ENCODE measurements at regions not wholly inside any gene's neighbourhood (a gene's known extent, or its start where the extent isn't known, plus 50 kb on each side); places are given as distances from the start of the nearest gene placed in this dataset.

DNA sequence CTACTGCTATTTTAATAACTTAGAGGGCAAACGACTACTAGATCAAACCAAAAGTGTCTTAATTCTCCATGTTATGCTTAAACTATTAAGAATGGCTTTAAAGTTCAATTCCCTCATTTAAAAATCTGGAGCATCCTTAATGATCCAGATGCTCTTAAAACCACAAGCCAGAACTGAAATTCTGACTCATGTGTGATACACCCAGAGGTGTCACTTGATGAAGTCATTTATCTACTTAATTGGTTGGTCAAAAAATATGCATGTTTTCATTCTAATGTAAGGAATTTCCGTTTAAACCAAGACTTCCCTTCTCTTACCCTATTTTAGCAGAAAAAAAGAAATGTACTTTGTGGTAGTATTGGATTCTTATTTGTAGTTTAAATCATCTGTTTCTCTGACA lies 1261.2 kb upstream of the B3GALT2 start:
- TF ChIP-seq FOS (IDR thresholded peaks at IDR 0.05; ENCODE audit: borderline replicate concordance, insufficient read depth, low read length) = no peak
- TF ChIP-seq, protein P1, sequence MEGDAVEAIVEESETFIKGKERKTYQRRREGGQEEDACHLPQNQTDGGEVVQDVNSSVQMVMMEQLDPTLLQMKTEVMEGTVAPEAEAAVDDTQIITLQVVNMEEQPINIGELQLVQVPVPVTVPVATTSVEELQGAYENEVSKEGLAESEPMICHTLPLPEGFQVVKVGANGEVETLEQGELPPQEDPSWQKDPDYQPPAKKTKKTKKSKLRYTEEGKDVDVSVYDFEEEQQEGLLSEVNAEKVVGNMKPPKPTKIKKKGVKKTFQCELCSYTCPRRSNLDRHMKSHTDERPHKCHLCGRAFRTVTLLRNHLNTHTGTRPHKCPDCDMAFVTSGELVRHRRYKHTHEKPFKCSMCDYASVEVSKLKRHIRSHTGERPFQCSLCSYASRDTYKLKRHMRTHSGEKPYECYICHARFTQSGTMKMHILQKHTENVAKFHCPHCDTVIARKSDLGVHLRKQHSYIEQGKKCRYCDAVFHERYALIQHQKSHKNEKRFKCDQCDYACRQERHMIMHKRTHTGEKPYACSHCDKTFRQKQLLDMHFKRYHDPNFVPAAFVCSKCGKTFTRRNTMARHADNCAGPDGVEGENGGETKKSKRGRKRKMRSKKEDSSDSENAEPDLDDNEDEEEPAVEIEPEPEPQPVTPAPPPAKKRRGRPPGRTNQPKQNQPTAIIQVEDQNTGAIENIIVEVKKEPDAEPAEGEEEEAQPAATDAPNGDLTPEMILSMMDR (IDR thresholded peaks at IDR 0.05; ENCODE audit: extremely low read depth in 1 of 2, insufficient read depth in 1 of 2, low read depth in 1 of 2, low read length in 2 of 2) = no peak
- TF ChIP-seq, protein P2, sequence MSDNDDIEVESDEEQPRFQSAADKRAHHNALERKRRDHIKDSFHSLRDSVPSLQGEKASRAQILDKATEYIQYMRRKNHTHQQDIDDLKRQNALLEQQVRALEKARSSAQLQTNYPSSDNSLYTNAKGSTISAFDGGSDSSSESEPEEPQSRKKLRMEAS (IDR thresholded peaks at IDR 0.05; ENCODE audit: insufficient read depth, insufficient read length) = no peak
- TF ChIP-seq POLR2A (IDR thresholded peaks at IDR 0.05; ENCODE audit: low read depth, low read length) = no peak
- TF ChIP-seq POLR2AphosphoS5 (IDR thresholded peaks at IDR 0.05; ENCODE audit: insufficient read depth, low read depth, low read length) = no peak
- no peak for TF ChIP-seq JUN (IDR thresholded peaks at IDR 0.05; ENCODE audit: borderline replicate concordance, insufficient read depth, insufficient read length, low read depth)
- TF ChIP-seq EZH2 (IDR thresholded peaks at IDR 0.05; ENCODE audit: borderline replicate concordance, low read depth, low read length, severe bottlenecking) = no peak
